Small intestine (tissue), 7 donors: ENCODE measurements at regions not wholly inside any gene's neighbourhood (a gene's known extent, or its start where the extent isn't known, plus 50 kb on each side); places are given as distances from the start of the nearest gene placed in this dataset.

Experiments used
- DNase-seq, 2 donors: peaks; one replicate each; pipeline versions ENCODE4 v3.0.0 to v3.0.0-alpha.2; 2013
- FAIRE-seq: peaks from 2 replicates; lab custom pipeline; 2012; peaks lifted over from hg19 to GRCh38; lab: Jason Lieb, UNC
- H3K27ac ChIP-seq, 3 donors: one replicate each; pipeline ENCODE4 v1.5.1; 2013; ENCODE audit warnings: low read length in 2 of 3, mild to moderate bottlenecking in 2 of 3, control low read depth in 1 of 3, inconsistent platforms in 1 of 3, low read depth in 1 of 3, moderate library complexity in 1 of 3
- H3K27me3 ChIP-seq, 3 donors: one replicate each; pipeline ENCODE4 v1.6.1; 2013; ENCODE audit warnings: low read length in 3 of 3, inconsistent platforms in 1 of 3; ENCODE audit not compliant: control insufficient read depth in 3 of 3, insufficient read depth in 3 of 3
- H3K36me3 ChIP-seq, 3 donors: one replicate each; pipeline ENCODE4 v1.6.1; 2013; ENCODE audit warnings: low read length in 3 of 3, inconsistent platforms in 1 of 3, low read depth in 1 of 3, mild to moderate bottlenecking in 1 of 3, moderate library complexity in 1 of 3; ENCODE audit not compliant: control insufficient read depth in 3 of 3, insufficient read depth in 2 of 3
- H3K4me1 ChIP-seq, 3 donors: one replicate each; pipeline ENCODE4 v1.6.1; 2013; ENCODE audit warnings: low read length in 2 of 3, inconsistent platforms in 1 of 3, low read depth in 1 of 3, mild to moderate bottlenecking in 1 of 3, moderate library complexity in 1 of 3; ENCODE audit not compliant: control insufficient read depth in 3 of 3, insufficient read depth in 2 of 3
- H3K4me3 ChIP-seq, 3 donors: one replicate each; pipeline ENCODE4 v1.5.1; 2013; ENCODE audit warnings: low read length in 3 of 3, control low read depth in 1 of 3, inconsistent platforms in 1 of 3, low read depth in 1 of 3, mild to moderate bottlenecking in 1 of 3, moderate library complexity in 1 of 3
- H3K9me3 ChIP-seq, 2 donors: one replicate each; pipeline ENCODE4 v1.6.1; 2013; ENCODE audit warnings: low read depth in 1 of 2, low read length in 1 of 2; ENCODE audit not compliant: control insufficient read depth in 2 of 2, insufficient read depth in 1 of 2
- WGBS, 3 donors: extraction: QIAGEN DNeasy Blood & Tissue Kit; methylation state at CpG; one replicate each; pipeline ENCODE4 v1.1.7; 2013; 5-methylcytosine and 5-hydroxymethylcytosine counted together
- donor health status: healthy with polysubstance abuse.
- donor health status: control.
- donor health status: control.
- donor health status: Bipolar disorder and iron deficiency.
- donor health status: healthy.

DNA sequence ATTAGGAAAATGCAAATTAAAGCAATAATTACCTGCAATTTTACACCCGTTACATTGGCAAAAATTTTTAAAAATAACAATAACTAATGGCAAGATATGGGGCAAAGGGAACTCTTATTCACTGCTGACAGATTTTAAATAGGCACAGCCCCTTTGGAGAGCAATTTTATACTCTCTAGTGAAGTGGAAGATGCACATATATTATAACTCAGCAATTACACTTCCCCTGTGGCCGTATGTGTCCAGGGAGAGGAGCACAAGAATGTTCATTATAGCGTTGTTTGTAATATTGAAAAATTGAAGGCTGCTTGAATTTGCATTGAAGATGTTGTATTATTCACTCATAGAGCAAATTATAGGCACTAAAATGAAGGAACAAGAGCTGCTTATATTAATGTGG, 488.3 kb upstream of the ATXN7L3B start:
- Histone ChIP-seq H3K27ac (no peak overlapping the region), H3K27me3 (no peaks in the 10 kb centered on the region), H3K9me3 (no peaks in the 10 kb centered on the region), H3K4me3 (no peak overlapping the region), H3K4me1 (no peaks in the 10 kb centered on the region), H3K36me3 (no peaks in the 10 kb centered on the region)
- DNase-seq (no peak), FAIRE-seq (no peak)
- 78 to 83% (median 80%) methylated on average over 3 of the region's 3 CpGs for WGBS, 3 donors

GRCh38 chr12:74051848-74052247, 485.8 kb upstream of the ATXN7L3B start:
- no peak overlapping the region for H3K4me3 ChIP-seq
- H3K27ac ChIP-seq: no peak overlapping the region
- 67 to 83% (median 79%) methylated on average over 1 of the region's 1 CpG for WGBS, 3 donors

DNA sequence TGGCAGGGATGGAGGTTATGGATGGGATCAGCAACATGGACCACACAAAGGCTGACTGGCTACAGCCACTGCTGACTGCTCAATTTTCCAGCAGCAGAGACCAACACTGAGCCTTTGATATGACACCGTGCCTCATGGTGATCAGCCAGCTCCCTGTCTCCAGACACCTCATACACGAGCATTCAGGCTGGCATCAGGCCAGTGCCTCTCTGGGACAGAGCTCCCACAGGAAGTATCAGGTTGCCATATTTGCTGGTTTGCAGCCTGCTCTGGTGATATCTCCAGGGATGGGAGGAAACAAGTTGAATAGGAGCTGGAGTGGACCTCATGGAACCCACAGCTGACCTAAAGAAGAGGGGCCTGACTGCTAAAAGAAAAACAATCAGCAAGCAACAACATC, 471.2 kb upstream of the ATXN7L3B start:
- H3K4me1 ChIP-seq: no peaks in the 10 kb centered on the region
- H3K27ac ChIP-seq: no peak overlapping the region
- H3K27me3 ChIP-seq: no peaks in the 10 kb centered on the region
- H3K9me3 ChIP-seq: peaks cover 2 to 4% of the 10 kb centered on the region in 2 donors
- DNase-seq (no peak), FAIRE-seq (no peak)
- WGBS, 3 donors: 69 to 91% (median 69%) methylated on average over 2 of the region's 2 CpGs
- H3K36me3 ChIP-seq: no peaks in the 10 kb centered on the region
- H3K4me3 ChIP-seq: no peak overlapping the region

More at GRCh38 chr12:74051848-74052247, 485.8 kb upstream of the ATXN7L3B start:
- Histone ChIP-seq H3K4me1 (no peaks in the 10 kb centered on the region), H3K9me3 (no peaks in the 10 kb centered on the region), H3K27me3 (no peaks in the 10 kb centered on the region), H3K36me3 (no peaks in the 10 kb centered on the region)
- DNase-seq (no peak), FAIRE-seq (no peak)

- no peak overlapping the region for H3K27ac ChIP-seq
- DNase-seq (no peak), FAIRE-seq (no peak)
- 91 to 96% (median 94%) methylated on average over 3 of the region's 3 CpGs for WGBS, 3 donors
- H3K36me3 ChIP-seq: no peaks in the 10 kb centered on the region
- H3K4me1 ChIP-seq: no peaks in the 10 kb centered on the region
- no peak overlapping the region for H3K4me3 ChIP-seq
- H3K27me3 ChIP-seq: no peaks in the 10 kb centered on the region
- H3K9me3 ChIP-seq: no peaks in the 10 kb centered on the region
Observed at GRCh38 chr12:74071182-74071581, 466.5 kb upstream of the ATXN7L3B start.

- Histone ChIP-seq H3K27me3 (no peaks in the 10 kb centered on the region), H3K4me1 (no peaks in the 10 kb centered on the region), H3K9me3 (no peaks in the 10 kb centered on the region), H3K27ac (no peak overlapping the region), H3K36me3 (no peaks in the 10 kb centered on the region), H3K4me3 (no peak overlapping the region)
- DNase-seq: no peak
- FAIRE-seq: no peak
Observed at GRCh38 chr12:74076918-74077317, 460.7 kb upstream of the ATXN7L3B start.

GRCh38 chr12:74105434-74105833, 432.2 kb upstream of the ATXN7L3B start:
- Histone ChIP-seq H3K27me3 (no peaks in the 10 kb centered on the region), H3K9me3 (no peaks in the 10 kb centered on the region), H3K36me3 (no peaks in the 10 kb centered on the region), H3K27ac (no peak overlapping the region), H3K4me1 (no peaks in the 10 kb centered on the region), H3K4me3 (no peak overlapping the region)
- no peak for FAIRE-seq
- DNase-seq: no peak
- WGBS, 3 donors: 45 to 55% (median 51%) methylated on average over 2 of the region's 2 CpGs

GRCh38 chr12:74108729-74109128, 428.9 kb upstream of the ATXN7L3B start:
- H3K36me3 ChIP-seq: no peaks in the 10 kb centered on the region
- no peaks in the 10 kb centered on the region for H3K9me3 ChIP-seq
- no peak for FAIRE-seq

DNA sequence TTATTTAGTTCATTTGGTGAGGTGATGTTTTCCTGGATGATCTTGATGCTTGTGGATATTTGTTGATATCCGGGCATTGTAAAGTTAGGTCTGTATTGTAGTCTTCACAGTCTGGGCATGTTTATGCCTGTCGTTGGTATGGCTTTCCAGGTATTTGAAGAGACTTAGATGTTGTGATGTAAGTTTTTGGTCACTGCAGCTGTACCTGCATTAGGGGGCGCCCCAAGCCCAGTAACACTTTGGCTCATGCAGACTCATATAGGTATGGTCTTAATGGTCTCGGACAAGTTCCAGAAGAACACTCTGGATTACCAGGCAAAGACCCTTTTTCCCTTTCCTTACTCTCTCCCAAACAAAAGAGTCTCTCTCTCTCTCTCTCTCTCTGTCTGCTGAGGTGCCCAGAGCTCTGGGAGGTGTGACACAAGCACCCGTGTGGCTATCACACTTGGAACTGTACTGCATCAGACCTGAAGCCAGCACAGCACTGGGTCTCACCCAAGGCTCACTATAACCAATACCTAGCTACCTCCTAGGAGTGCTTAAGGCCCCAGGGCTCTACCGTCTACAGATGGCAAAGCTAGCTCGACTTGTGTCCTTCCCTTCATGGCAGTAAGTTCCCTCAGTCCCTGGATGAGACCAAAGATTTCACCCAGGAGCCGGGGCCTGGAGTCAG, 425.8 kb upstream of the ATXN7L3B start:
- Histone ChIP-seq H3K9me3 (no peaks in the 10 kb centered on the region), H3K27me3 (no peaks in the 10 kb centered on the region), H3K27ac (no peak overlapping the region), H3K4me1 (no peaks in the 10 kb centered on the region), H3K4me3 (no peak overlapping the region), H3K36me3 (no peaks in the 10 kb centered on the region)
- WGBS, 3 donors: 46 to 57% (median 50%) methylated on average over 8 of the region's 8 CpGs
- DNase-seq (peak in 1 of 2 donors; percentile 3), FAIRE-seq (no peak)

More at GRCh38 chr12:74108729-74109128, 428.9 kb upstream of the ATXN7L3B start:
- Histone ChIP-seq H3K4me1 (no peaks in the 10 kb centered on the region), H3K27me3 (no peaks in the 10 kb centered on the region), H3K27ac (no peak overlapping the region), H3K4me3 (no peak overlapping the region)
- WGBS, 3 donors: 81 to 85% (median 84%) methylated on average over 2 of the region's 2 CpGs
- DNase-seq: no peak

- H3K27me3 ChIP-seq: no peaks in the 10 kb centered on the region
- no peaks in the 10 kb centered on the region for H3K9me3 ChIP-seq
- DNase-seq (no peak), FAIRE-seq (no peak)
- H3K4me3 ChIP-seq: no peak overlapping the region
- H3K36me3 ChIP-seq: no peaks in the 10 kb centered on the region
- no peak overlapping the region for H3K27ac ChIP-seq
- H3K4me1 ChIP-seq: no peaks in the 10 kb centered on the region
Observed at GRCh38 chr12:74119811-74120362, 417.7 kb upstream of the ATXN7L3B start.
